ENCODE measurements at regions not wholly inside any gene's neighbourhood (a gene's known extent, or its start where the extent isn't known, plus 50 kb on each side); places are given as distances from the start of the nearest gene placed in this dataset.
"Not testable (repeated sequence)": the region's sequence is repeated elsewhere in the genome, so short reads cannot be mapped to it uniquely, and the experiment has no call there.

GRCh38 chr18:51345848-51346391 lies 148.4 kb upstream of the MEX3C start:
- no peak for DNase-seq
- peaks cover 26% of the 10 kb centered on the region for H3K9me3 Mint-ChIP-seq
- H3K4me1 Mint-ChIP-seq (ENCODE audit: low read depth) = no peaks in the 10 kb centered on the region
- TF ChIP-seq CTCF (IDR thresholded peaks at IDR 0.05) = no peak
- H3K27me3 Mint-ChIP-seq (ENCODE audit: insufficient read depth) = peaks cover 1% of the 10 kb centered on the region; the same call in 1 of the 2 replicates
- H3K36me3 Mint-ChIP-seq (ENCODE audit: low read depth) = no peaks in the 10 kb centered on the region
- H3K4me3 Mint-ChIP-seq = no peak overlapping the region
- no peak overlapping the region for H3K27ac Mint-ChIP-seq

- no peak overlapping the region for H3K27ac Mint-ChIP-seq
- no peaks in the 10 kb centered on the region for H3K4me1 Mint-ChIP-seq (ENCODE audit: low read depth)
- peaks cover 1% of the 10 kb centered on the region; the same call in 1 of the 2 replicates for H3K27me3 Mint-ChIP-seq (ENCODE audit: insufficient read depth)
- no peaks in the 10 kb centered on the region for H3K36me3 Mint-ChIP-seq (ENCODE audit: low read depth)
- no peak for DNase-seq
- H3K9me3 Mint-ChIP-seq = peaks cover 31% of the 10 kb centered on the region
- TF ChIP-seq CTCF (IDR thresholded peaks at IDR 0.05) = no peak
- no peak overlapping the region for H3K4me3 Mint-ChIP-seq
Observed at GRCh38 chr18:51346404-51346803, 148.9 kb upstream of the MEX3C start.

- TF ChIP-seq CTCF (IDR thresholded peaks at IDR 0.05) = no peak
- no peak for DNase-seq
- peaks cover 27% of the 10 kb centered on the region for H3K9me3 Mint-ChIP-seq
- no peaks in the 10 kb centered on the region for H3K4me1 Mint-ChIP-seq (ENCODE audit: low read depth)
- no peaks in the 10 kb centered on the region for H3K36me3 Mint-ChIP-seq (ENCODE audit: low read depth)
- no peak overlapping the region for H3K27ac Mint-ChIP-seq
- H3K27me3 Mint-ChIP-seq (ENCODE audit: insufficient read depth) = peaks cover 1% of the 10 kb centered on the region; the same call in 1 of the 2 replicates
- no peak overlapping the region for H3K4me3 Mint-ChIP-seq
Observed at GRCh38 chr18:51350081-51350480, 152.6 kb upstream of the MEX3C start.

- peaks cover 26% of the 10 kb centered on the region for H3K9me3 Mint-ChIP-seq
- H3K27ac Mint-ChIP-seq = no peak overlapping the region
- TF ChIP-seq CTCF (IDR thresholded peaks at IDR 0.05) = no peak
- no peak for DNase-seq
- H3K4me3 Mint-ChIP-seq = no peak overlapping the region
- no peaks in the 10 kb centered on the region; the same call in 1 of the 2 replicates for H3K27me3 Mint-ChIP-seq (ENCODE audit: insufficient read depth)
- no peaks in the 10 kb centered on the region for H3K4me1 Mint-ChIP-seq (ENCODE audit: low read depth)
- H3K36me3 Mint-ChIP-seq (ENCODE audit: low read depth) = no peaks in the 10 kb centered on the region
Observed at GRCh38 chr18:51355841-51356240, 158.4 kb upstream of the MEX3C start.

- not testable (repeated sequence) for H3K36me3 Mint-ChIP-seq (ENCODE audit: low read depth); H3K4me1 Mint-ChIP-seq (ENCODE audit: low read depth); DNase-seq; H3K4me3 Mint-ChIP-seq; H3K27me3 Mint-ChIP-seq (ENCODE audit: insufficient read depth); H3K27ac Mint-ChIP-seq
- peaks cover 34% of the 10 kb centered on the region for H3K9me3 Mint-ChIP-seq
Observed at GRCh38 chr18:51360301-51360700, 162.8 kb upstream of the MEX3C start.

- Mint-ChIP-seq H3K4me3 (no peak overlapping the region), H3K27ac (no peak overlapping the region), H3K27me3 (ENCODE audit: insufficient read depth) (no peaks in the 10 kb centered on the region; the same call in 1 of the 2 replicates), H3K36me3 (ENCODE audit: low read depth) (no peaks in the 10 kb centered on the region), H3K9me3 (peaks cover 34% of the 10 kb centered on the region), H3K4me1 (ENCODE audit: low read depth) (no peaks in the 10 kb centered on the region)
- no peak for TF ChIP-seq CTCF (IDR thresholded peaks at IDR 0.05)
- DNase-seq = no peak
Observed at GRCh38 chr18:51361130-51361860, 163.8 kb upstream of the MEX3C start.

Measured in HFFc6 (cell line).